DMS 273 (cell line): ENCODE measurements at regions not wholly inside any gene's neighbourhood (a gene's known extent, or its start where the extent isn't known, plus 50 kb on each side); places are given as distances from the start of the nearest gene placed in this dataset.

Source experiments
- DNase-seq: peaks from one replicate; lab custom pipeline; 2025; ENCODE audit not compliant: unreplicated experiment; lab: John Stamatoyannopoulos, UW

DNA sequence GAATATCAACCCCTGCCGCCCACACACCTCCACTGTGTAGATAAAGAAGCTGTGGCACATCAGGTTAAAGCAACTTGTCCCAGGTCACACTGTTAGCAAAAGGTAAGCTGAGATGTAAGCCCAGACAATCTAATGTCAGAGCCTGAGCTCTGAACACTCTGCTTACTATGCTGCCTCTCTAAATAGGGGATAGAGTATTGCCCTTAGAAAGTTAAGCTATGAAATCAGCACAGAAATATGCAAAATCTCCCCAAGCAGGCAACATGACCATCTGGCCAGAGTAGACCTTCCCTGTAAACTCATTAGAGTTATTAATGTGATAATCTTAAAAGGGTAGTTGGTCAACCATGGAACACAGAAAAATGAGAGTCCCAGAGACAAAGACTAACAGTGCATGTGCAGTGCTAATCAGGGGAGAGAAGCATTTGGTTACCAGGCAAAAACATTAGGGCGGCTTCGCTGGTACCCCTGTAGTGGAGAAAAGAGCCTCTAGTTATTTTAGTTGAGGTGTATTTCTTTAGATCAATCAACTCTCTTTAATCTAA, 171.0 kb downstream of the BTG1 start:
- DNase-seq, result peak; percentile 27

DNA sequence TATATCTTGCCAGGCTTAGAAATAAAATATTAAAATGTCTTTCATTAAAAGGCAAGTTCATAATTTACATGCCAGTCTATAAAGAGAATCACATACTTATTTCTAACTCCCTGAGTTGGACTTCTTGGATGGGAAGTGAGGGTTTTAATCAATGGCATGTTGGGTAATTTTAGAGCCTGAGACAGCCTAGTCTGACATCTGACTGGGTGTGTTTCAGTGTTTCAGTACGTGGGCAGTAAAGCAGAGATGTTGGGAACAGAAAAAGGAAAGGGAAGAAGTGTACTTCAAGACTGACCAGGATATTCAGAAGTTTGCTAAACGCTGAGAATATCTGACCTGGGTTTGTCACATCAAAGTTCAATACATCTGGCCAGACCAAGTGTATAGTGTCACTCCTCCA, 171.8 kb downstream of the BTG1 start:
- DNase-seq, result peak; percentile 17

DNA sequence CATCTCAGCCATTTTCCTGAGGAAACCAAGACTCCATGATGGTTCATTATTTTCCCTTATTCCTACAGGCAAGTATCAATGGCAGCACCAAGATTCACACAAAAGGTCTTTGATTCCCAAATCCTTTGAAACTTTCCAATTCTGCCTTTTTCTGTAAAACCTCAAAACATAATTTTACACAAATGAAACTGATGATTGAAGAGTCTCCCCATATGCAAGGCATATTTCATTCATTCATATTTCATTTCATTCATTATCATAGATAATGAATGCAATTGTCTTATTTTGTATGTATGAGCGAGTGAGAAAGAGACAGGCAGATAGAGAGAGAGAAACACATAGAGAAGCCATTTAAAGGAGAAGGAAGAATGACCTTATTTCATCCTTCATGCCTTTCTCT, 172.8 kb downstream of the BTG1 start:
- no peak for DNase-seq

DNA sequence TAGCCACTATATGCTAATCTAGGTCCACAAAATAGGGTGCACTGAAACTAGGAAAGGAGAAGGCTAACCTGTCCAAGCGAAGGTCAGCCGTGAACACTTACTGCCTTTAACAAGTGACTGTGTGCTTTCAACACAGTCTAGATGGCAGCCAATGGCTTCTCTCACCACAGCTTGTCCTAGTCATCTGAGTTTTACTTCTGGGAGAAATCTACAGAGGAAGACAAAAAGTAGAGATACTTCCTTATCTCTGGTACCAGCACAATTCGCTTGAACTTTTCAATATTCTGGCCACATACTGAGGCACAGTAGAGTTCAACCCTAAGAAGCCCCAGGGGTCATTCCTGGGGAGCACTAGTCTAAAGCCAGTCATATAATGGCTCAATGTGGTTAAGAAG, 176.9 kb downstream of the BTG1 start:
- DNase-seq, result no peak

DNA sequence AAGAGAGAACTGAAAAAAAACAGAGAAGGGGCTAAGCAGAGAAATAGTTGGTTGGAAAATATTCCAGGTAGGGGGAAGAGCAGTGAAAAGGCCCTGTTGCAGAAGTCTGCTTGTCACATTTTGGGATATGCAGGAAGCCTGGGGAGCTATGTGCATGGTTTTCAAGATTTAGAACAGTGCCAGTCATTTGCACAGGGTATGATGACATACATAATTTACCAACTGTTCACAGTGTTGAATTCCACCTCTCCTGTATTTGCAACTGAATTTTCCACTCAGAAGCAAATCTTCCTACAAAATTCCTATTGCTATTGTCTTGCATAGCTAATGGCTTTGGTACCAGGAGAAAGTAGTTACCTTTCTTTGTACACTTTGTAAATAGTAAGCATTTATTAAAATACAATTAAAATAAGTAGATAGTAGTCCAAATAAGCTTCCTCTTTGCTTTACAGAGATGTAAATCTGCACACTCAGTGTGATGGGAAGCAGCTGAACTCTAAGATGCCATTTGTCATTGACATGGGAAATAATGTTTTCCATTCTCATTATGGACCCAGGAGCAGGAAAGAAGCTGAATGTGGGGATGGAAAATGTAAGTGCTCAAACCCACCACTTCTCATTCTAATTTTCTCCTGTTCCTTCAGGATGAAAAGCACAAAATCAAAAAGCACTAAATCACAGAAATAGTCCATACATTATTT, 177.4 kb downstream of the BTG1 start:
- DNase-seq, result peak; percentile 15

DNA sequence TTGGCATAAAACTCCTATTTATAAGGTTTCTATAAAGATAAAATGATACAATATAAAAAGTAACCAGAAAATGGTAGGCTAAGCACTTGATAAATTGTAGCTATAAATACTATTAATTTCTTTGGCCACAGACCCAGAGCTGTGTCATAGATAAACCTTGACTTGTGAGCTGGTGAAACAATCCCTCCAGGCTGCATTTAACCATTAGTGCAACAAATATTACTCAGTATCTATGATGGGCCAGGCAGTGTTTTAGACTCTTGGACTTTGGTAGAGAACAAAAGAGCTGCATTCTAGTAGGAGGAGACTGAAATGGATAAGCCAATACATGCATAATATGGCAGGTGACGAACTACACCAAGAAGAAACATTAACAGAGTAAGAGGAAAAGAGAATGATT, 178.1 kb downstream of the BTG1 start:
- DNase-seq, result no peak

DNA sequence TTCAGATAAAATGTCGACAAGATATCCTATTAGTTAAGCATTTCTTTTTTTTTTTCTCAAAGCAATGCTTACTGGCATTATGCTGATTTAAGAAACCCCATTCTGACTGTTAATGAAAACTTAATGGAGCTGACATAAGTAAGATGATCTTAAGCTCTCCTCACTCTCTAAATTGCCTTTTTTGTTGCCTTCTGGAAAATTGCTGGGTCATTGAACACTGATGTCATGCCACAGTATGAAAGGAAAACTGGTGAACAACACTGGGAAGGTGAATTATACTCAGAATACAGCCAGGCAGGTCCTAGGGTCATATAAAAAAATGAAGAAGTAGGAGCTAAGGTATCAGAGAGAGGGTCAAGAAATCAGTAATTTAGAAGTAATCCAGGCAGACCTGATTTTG, 179.9 kb downstream of the BTG1 start:
- peak; percentile 1 for DNase-seq

DNA sequence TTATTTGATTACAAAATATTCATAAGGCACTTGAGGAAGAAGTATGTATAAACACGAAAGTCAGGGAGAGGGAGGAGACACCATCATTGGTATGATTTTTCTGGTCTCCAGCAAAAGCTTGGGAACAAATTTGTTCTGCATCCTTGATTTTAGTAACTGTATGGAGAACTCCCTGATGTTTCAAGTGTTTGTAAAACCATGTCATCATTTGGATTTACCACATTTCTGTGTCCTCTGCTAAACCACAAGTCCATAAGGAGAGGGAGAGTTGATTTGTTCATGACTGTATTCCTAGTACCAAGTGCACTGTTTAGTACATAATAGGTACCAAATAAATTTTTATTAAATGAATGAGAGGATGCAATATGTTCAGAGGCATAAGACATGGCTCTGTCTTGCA, 181.1 kb downstream of the BTG1 start:
- DNase-seq, result no peak

DNA sequence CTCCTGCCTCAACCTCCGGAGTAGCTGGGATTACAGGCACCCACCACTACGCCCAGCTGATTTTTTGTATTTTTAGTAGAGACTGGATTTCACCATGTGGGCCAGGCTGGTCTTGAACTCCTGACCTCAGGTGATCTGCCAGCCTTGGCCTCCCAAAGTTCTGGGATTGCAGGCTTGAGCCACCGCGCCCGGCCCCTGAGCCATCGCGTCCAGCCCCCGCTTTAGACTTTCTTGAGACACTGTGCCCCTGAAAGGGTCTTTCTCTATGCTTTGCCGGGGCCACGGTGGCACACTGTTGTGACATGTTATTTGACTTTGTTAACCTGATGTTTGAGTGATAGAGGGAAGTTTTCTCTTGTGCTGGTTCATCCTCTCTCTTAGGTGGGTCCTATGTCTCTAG, 186.4 kb downstream of the BTG1 start:
- no peak for DNase-seq

DNA sequence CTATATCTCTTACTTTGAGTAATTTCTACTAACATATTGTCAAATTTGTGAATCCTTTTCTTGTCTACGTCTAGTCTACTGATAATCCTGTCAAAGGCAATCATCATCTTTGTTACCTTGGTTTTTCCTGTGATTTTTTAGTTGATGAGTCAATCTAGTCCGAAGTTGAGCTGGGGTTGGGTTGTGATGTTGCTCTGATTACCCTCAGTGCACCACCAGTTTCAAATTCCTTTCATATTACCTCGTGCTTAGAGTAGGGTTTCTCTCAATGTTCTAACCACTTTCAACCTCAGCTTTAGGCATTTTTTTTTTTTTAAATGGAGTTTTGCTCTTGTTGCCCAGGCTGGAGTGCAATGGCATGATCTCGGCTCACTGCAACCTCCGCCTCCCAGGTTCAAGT, 186.8 kb downstream of the BTG1 start:
- no peak for DNase-seq

DNA sequence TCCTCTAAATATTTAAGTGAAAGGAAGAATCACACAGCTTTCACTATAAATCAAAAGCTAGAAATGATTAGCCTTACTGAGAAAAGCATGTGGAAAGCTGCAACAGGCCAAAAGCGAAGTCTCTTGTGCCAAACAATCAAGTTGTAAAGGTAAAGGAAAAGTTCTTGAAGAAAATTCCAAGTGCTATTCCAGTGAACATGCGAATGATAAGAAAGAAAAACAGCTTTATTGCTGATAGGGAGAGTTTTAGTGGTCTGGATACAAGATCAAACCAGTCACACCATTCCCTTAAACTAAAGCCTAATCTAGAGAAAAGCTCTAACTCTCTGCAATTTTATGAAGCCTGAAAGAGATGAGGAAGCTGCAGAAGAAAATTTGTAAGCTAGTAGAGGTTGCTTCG, 190.9 kb downstream of the BTG1 start:
- no peak for DNase-seq

DNA sequence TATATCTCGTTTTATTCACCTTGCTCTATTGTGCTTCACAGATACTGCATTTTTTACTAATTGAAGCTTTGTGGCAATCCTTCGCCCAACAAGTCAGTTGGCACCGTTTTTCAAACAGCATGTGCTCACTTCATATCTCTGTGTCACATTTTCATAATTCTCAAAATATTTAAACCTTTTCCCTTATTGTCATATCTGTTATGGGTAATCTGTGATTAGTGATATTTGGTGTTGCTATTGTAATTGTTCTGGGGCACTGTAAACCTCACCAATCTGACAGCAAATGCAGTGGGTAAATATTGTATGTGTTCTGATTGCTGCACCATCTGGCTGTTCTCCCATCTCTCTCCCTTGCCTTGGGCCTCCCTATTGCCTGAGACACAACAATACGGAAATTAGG, 191.3 kb downstream of the BTG1 start:
- peak; percentile 10 for DNase-seq

DNA sequence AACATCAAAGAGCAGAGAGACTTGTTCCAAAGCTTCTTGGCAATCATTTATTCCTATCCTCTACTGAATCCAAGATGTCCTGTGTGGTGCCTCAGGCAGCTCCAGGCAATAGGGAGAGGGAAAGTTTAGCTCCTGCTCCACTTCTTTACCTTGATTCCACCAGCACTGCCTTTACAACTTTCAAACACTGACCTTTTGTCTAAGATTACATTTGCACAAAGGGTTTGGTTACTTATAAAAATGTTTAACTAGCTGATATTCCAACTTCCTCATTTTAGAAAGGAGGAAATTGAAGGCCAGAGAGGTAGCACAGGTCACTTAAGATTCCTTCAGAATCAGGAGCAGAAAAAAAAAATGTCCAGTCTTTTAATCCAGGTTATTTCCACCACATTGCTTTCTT, 192.7 kb downstream of the BTG1 start:
- no peak for DNase-seq

DNA sequence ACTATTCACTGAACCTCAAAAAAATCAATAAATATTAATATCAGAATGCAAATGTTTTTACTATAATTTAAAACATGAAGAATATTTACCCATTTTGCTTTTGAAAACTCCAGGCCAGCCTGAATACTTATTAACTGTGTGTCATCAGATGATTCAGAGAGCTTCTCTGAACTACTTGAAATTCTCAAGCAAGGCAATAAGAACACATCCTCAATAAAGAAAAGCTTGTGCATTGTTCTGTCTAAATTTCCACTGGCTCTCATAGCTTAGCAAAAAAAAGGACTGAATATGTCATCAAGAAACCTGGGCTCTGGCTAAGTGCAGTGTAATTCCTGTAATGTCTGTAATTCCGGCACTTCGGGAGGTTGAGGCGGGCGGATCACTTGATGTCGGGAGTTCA, 194.1 kb downstream of the BTG1 start:
- DNase-seq, result no peak

DNA sequence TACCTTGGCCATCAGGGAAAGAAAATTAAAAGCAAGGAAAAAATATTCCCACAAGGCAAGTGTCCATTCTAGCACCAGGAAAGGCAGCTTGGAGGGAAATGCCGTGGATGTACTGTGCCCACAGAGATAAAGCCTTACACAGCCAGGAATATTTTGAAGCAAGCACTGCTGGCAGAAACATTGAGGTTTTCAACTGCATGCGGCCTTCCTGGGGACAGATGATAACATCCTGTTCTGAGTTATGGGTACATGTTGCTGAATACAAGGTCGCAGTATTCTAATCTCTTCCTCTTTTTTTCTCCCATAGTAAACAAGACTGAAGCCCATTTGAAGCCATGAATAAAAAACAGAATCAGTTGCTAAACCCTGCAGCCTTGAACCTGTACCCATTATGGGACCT, 197.1 kb downstream of the BTG1 start:
- DNase-seq, result no peak

DNA sequence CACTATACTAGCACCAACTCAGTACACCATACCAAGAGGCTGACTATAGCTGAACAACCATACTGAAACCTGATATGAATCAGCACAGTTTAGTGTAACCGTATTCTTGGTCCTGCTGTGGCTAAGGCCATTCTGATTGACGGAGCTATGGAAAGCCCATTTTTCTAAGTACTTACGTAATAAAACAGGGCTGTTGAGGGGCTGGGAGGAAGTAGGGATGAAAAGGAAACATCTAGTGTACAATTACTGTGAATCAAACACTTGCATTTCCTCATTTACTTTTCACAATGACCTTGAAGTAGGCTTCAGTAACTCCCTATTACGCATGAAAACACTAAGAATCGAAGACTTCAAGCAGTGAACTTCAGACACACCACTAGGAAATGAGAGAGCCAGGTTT, 198.2 kb downstream of the BTG1 start:
- no peak for DNase-seq

DNA sequence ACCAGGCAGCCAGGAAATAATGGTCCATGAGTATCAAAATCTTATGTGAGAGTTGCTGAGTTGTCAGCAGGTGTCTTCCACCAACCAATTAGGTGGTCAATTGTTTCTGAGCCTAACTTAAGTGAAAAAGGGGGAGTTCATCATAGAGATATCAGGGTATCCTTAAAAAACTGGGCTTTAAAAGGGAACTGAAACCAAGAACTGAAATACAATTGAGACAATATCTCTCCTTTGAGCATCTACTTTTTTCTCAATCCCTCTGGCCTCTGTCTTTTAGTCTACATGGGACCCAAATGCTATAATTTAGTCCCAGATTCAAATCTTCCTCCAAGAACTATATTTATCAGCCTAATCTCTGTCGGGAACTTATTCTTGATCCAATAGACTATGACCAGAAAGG, 201.0 kb downstream of the BTG1 start:
- no peak for DNase-seq

DNA sequence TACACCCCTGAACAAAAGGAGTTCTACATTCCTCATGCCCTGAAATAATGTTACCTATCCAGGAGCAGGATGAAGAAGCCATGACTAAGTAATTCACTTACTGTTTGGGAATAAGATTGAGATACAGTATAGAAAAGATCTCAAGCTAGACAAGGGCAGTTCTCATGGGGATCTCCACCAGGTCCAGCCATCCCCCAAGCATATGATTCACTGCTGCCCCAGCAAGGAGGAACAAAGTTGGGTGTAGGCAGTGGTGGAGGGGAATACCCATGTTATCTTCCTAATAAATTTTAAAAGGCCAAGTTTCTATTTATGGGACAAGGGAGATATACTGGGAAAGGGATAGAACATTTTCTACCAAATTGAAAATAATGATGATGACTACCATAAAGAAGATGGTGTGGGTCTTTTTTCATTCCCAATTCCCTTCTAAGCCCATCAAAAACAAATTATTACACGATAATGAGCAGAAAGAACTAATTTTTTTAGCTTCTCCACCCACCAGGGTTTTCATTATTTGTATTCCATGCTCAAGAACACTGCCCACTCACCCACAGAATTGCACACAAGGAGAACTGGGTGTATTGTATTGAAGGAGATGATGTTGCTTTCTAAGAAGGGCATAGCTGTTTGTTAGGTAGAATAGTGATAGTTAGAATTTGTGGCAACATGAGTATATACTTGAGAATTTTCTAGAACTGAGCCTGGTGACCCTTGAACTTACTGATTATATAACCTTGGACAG, 204.6 kb downstream of the BTG1 start:
- DNase-seq, result no peak

DNA sequence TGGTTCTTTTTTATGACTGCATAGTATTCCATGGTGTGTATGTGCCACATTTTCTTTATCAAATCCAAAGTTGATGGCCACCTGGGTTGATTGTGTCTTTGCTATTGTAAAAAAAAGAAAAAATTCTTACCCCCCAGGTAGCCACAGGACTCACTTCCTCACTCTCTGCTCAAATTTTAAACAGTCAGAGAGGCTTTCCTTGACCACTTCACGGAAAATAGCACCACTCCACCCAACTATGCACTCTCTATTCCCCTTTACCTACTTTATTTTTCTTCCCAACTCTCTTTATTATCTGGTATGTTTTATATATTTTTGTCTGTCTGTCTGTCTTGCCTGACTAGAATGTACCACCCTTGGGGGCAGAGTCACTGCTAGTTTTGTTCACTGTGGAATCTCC, 205.3 kb downstream of the BTG1 start:
- no peak for DNase-seq

DNA sequence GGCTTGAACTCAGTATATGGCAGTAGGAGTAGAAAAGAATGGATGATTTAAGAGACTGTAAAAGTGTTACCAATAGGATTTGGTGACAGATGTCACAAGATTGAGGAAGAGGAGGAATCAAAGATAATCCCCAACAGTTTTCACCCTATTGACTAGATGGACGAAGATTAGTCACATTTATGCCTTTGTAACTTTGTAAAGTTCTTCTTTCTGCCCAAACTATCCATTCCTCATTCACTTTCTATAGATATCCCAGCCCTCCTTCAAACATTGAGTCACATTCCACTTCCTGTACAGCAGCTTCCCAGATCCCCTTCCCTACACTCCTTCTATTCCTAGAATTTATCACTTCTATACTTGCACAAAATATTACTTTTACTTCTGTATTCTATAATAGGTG, 207.9 kb downstream of the BTG1 start:
- DNase-seq, result no peak

DNA sequence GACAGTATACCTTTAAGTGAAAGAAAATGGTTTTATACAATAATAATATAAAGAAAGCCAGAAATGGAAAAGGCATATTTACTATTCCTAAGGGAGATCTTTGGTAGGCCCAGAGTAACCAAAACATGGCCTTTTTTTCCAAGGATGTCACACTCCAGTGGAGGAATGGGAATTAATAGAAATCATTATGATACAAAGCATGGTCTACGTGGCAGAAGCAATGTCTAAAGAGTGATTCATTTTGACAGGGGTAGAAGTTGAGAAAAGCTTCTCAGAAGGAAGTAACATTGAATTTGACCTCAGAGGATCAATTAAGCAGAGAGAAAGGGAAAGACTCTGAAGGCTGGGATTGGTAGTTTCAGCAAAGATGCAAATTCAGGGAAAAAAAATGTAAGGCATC, 208.6 kb downstream of the BTG1 start:
- DNase-seq, result no peak

DNA sequence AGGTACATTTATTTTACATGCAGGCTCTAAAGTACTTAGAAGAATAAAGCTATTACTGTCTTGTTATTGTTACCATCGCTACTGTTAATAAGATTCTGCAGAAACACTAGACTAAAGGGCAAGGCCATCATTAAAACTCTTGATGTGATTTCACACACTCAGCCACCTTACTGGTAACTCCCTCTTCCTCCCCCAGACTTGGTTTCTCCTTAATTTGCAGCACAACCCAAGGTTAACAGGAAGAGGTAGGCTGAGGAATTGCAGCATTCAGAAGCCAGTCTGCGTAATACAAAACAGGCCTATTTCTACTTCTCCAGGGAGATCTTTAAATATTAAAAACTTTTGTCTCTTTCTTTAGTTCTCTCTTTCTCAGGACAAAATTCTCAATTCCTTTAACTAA, 210.3 kb downstream of the BTG1 start:
- no peak for DNase-seq

DNA sequence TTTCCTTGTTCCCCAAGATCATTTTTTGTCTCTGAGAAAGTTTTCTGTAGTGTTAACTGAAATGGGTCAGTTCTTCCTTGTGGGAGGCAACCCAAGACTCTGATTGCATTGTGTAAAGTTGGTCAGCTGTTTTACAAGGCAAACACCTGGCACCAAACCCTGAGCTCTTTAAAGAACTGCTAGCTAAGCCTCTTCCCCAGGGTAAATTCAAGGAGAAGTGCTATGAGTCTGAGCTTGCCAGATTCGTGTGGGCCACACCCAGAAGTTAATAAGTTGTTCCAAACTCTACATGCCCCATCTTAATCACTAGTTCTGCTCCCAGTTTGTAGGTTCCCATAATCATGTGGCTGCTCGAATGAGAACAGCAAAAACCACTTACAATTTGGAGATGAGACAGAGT, 214.5 kb downstream of the BTG1 start:
- peak; percentile 40 for DNase-seq
